ENCODE measurements at regions not wholly inside any gene's neighbourhood (a gene's known extent, or its start where the extent isn't known, plus 50 kb on each side); places are given as distances from the start of the nearest gene placed in this dataset.

GRCh38 chr2:236688563-236689392, 119.2 kb downstream of the ACKR3 start:
- H3K9me3 Mint-ChIP-seq (ENCODE audit: low read depth), result no peaks in the 10 kb centered on the region
- no peak overlapping the region for H3K27ac Mint-ChIP-seq
- no peaks in the 10 kb centered on the region for H3K36me3 Mint-ChIP-seq (ENCODE audit: low read depth)
- H3K4me3 Mint-ChIP-seq, result no peak overlapping the region
- no peak for DNase-seq
- POLR2A ChIA-PET, result no interaction called here
- no peaks in the 10 kb centered on the region for H3K4me1 Mint-ChIP-seq
- ATAC-seq, result no peak
- peaks cover 7% of the 10 kb centered on the region for H3K27me3 Mint-ChIP-seq
- CTCF ChIA-PET, result no interaction called here
- intact Hi-C loops (cut with DNase I, micrococcal nuclease), result no loop called here

GRCh38 chr2:236689393-236689700, 119.7 kb downstream of the ACKR3 start:
- H3K27ac Mint-ChIP-seq, result no peak overlapping the region
- no peaks in the 10 kb centered on the region for H3K4me1 Mint-ChIP-seq
- peaks cover 7% of the 10 kb centered on the region for H3K27me3 Mint-ChIP-seq
- no peak for DNase-seq
- POLR2A ChIA-PET, result no interaction called here
- no peaks in the 10 kb centered on the region for H3K36me3 Mint-ChIP-seq (ENCODE audit: low read depth)
- no peaks in the 10 kb centered on the region for H3K9me3 Mint-ChIP-seq (ENCODE audit: low read depth)
- no peak overlapping the region for H3K4me3 Mint-ChIP-seq
- ATAC-seq, result no peak
- CTCF ChIA-PET, result no interaction called here
- intact Hi-C loops (cut with DNase I, micrococcal nuclease), result no loop called here

GRCh38 chr2:236689981-236690380, 120.4 kb downstream of the ACKR3 start:
- no peaks in the 10 kb centered on the region for H3K9me3 Mint-ChIP-seq (ENCODE audit: low read depth)
- no peak for ATAC-seq
- H3K27ac Mint-ChIP-seq, result no peak overlapping the region
- peaks cover 7% of the 10 kb centered on the region for H3K27me3 Mint-ChIP-seq
- no peaks in the 10 kb centered on the region for H3K4me1 Mint-ChIP-seq
- H3K4me3 Mint-ChIP-seq, result no peak overlapping the region
- intact Hi-C loops (cut with DNase I, micrococcal nuclease), result no loop called here
- POLR2A ChIA-PET, result no interaction called here
- DNase-seq, result no peak
- CTCF ChIA-PET, result no interaction called here
- H3K36me3 Mint-ChIP-seq (ENCODE audit: low read depth), result no peaks in the 10 kb centered on the region

GRCh38 chr2:236690726-236691125, 121.1 kb downstream of the ACKR3 start:
- H3K4me1 Mint-ChIP-seq, result no peaks in the 10 kb centered on the region
- intact Hi-C loops (cut with DNase I, micrococcal nuclease), result no loop called here
- no peaks in the 10 kb centered on the region for H3K36me3 Mint-ChIP-seq (ENCODE audit: low read depth)
- peaks cover 7% of the 10 kb centered on the region for H3K27me3 Mint-ChIP-seq
- H3K27ac Mint-ChIP-seq, result no peak overlapping the region
- ChIA-PET POLR2A (no interaction called here), CTCF (no interaction called here)
- DNase-seq (no peak), ATAC-seq (no peak)
- no peaks in the 10 kb centered on the region for H3K9me3 Mint-ChIP-seq (ENCODE audit: low read depth)
- no peak overlapping the region for H3K4me3 Mint-ChIP-seq

- H3K4me3 Mint-ChIP-seq, result no peak overlapping the region
- no peak for DNase-seq
- no peaks in the 10 kb centered on the region for H3K4me1 Mint-ChIP-seq
- no peaks in the 10 kb centered on the region for H3K9me3 Mint-ChIP-seq (ENCODE audit: low read depth)
- H3K27ac Mint-ChIP-seq, result no peak overlapping the region
- ChIA-PET CTCF (no interaction called here), POLR2A (no interaction called here)
- H3K36me3 Mint-ChIP-seq (ENCODE audit: low read depth), result no peaks in the 10 kb centered on the region
- no peak for ATAC-seq
- intact Hi-C loops (cut with DNase I, micrococcal nuclease), result no loop called here
- H3K27me3 Mint-ChIP-seq, result peaks cover 7% of the 10 kb centered on the region
Observed at GRCh38 chr2:236691799-236692167, 122.2 kb downstream of the ACKR3 start.

- ChIA-PET CTCF (no interaction called here), POLR2A (no interaction called here)
- ATAC-seq, result no peak
- H3K9me3 Mint-ChIP-seq (ENCODE audit: low read depth), result no peaks in the 10 kb centered on the region
- H3K27ac Mint-ChIP-seq, result no peak overlapping the region
- no peaks in the 10 kb centered on the region for H3K4me1 Mint-ChIP-seq
- intact Hi-C loops (cut with DNase I, micrococcal nuclease), result no loop called here
- H3K4me3 Mint-ChIP-seq, result no peak overlapping the region
- no peak for DNase-seq
- no peaks in the 10 kb centered on the region for H3K36me3 Mint-ChIP-seq (ENCODE audit: low read depth)
- H3K27me3 Mint-ChIP-seq, result peaks cover 7% of the 10 kb centered on the region
Observed at GRCh38 chr2:236692937-236693336, 123.3 kb downstream of the ACKR3 start.

GRCh38 chr2:236693531-236693930, 123.9 kb downstream of the ACKR3 start:
- Mint-ChIP-seq H3K36me3 (ENCODE audit: low read depth) (no peaks in the 10 kb centered on the region), H3K4me1 (no peaks in the 10 kb centered on the region), H3K9me3 (ENCODE audit: low read depth) (no peaks in the 10 kb centered on the region), H3K27me3 (peaks cover 7% of the 10 kb centered on the region), H3K4me3 (no peak overlapping the region), H3K27ac (no peak overlapping the region)
- POLR2A ChIA-PET, result interaction anchor here (0.6 kb wide), 1 partner anchor 672 kb away, joined by 4 read pairs; no protein-coding TSS in a partner anchor
- CTCF ChIA-PET, result interaction anchor here (0.7 kb wide), 1 partner anchor 15 kb away, joined by 3 read pairs; no protein-coding TSS in a partner anchor
- DNase-seq (no peak), ATAC-seq (no peak)
- intact Hi-C loops (cut with DNase I, micrococcal nuclease), result no loop called here

- Mint-ChIP-seq H3K4me3 (no peak overlapping the region), H3K9me3 (ENCODE audit: low read depth) (no peaks in the 10 kb centered on the region), H3K36me3 (ENCODE audit: low read depth) (no peaks in the 10 kb centered on the region), H3K4me1 (no peaks in the 10 kb centered on the region), H3K27ac (no peak overlapping the region), H3K27me3 (peaks cover 7% of the 10 kb centered on the region)
- intact Hi-C loops (cut with DNase I, micrococcal nuclease), result no loop called here
- ChIA-PET POLR2A (interaction anchor here (0.6 kb wide), 1 partner anchor 673 kb away, joined by 4 read pairs; no protein-coding TSS in a partner anchor), CTCF (interaction anchor here (0.6 to 0.7 kb wide), 2 partner anchors 14 to 254 kb away, joined by 3 read pairs; no protein-coding TSS in a partner anchor)
- ATAC-seq, result no peak
- DNase-seq, result no peak
Observed at GRCh38 chr2:236694146-236694888, 124.7 kb downstream of the ACKR3 start.

GRCh38 chr2:236696834-236697233, 127.2 kb downstream of the ACKR3 start:
- H3K9me3 Mint-ChIP-seq (ENCODE audit: low read depth), result no peaks in the 10 kb centered on the region
- no peak for DNase-seq
- H3K4me3 Mint-ChIP-seq, result no peak overlapping the region
- ChIA-PET CTCF (no interaction called here), POLR2A (no interaction called here)
- no peaks in the 10 kb centered on the region for H3K4me1 Mint-ChIP-seq
- no peak for ATAC-seq
- intact Hi-C loops (cut with DNase I, micrococcal nuclease), result no loop called here
- no peak overlapping the region for H3K27ac Mint-ChIP-seq
- peaks cover 2% of the 10 kb centered on the region for H3K27me3 Mint-ChIP-seq
- H3K36me3 Mint-ChIP-seq (ENCODE audit: low read depth), result no peaks in the 10 kb centered on the region

GRCh38 chr2:236698016-236698627, 128.5 kb downstream of the ACKR3 start:
- intact Hi-C loops (cut with DNase I, micrococcal nuclease), result no loop called here
- ATAC-seq (no peak), DNase-seq (no peak)
- H3K4me3 Mint-ChIP-seq, result no peak overlapping the region
- POLR2A ChIA-PET, result no interaction called here
- H3K4me1 Mint-ChIP-seq, result no peaks in the 10 kb centered on the region
- H3K27ac Mint-ChIP-seq, result no peak overlapping the region
- no peaks in the 10 kb centered on the region for H3K27me3 Mint-ChIP-seq
- CTCF ChIA-PET, result no interaction called here
- H3K36me3 Mint-ChIP-seq (ENCODE audit: low read depth), result no peaks in the 10 kb centered on the region
- no peaks in the 10 kb centered on the region for H3K9me3 Mint-ChIP-seq (ENCODE audit: low read depth)

GRCh38 chr2:236700703-236701102, 131.1 kb downstream of the ACKR3 start:
- H3K27ac Mint-ChIP-seq, result no peak overlapping the region
- no peaks in the 10 kb centered on the region for H3K9me3 Mint-ChIP-seq (ENCODE audit: low read depth)
- DNase-seq (no peak), ATAC-seq (no peak)
- intact Hi-C loops (cut with DNase I, micrococcal nuclease), result no loop called here
- no peaks in the 10 kb centered on the region for H3K36me3 Mint-ChIP-seq (ENCODE audit: low read depth)
- H3K4me3 Mint-ChIP-seq, result no peak overlapping the region
- ChIA-PET POLR2A (no interaction called here), CTCF (no interaction called here)
- no peaks in the 10 kb centered on the region for H3K27me3 Mint-ChIP-seq
- H3K4me1 Mint-ChIP-seq, result no peaks in the 10 kb centered on the region

All from activated CD4-positive, alpha-beta T cell treated with anti-CD3 and anti-CD28 coated beads for 36 hours (primary cell).